Sigmoid colon (tissue), 6 donors: ENCODE measurements at regions not wholly inside any gene's neighbourhood (a gene's known extent, or its start where the extent isn't known, plus 50 kb on each side); places are given as distances from the start of the nearest gene placed in this dataset.
"Not testable (repeated sequence)": the region's sequence is repeated elsewhere in the genome, so short reads cannot be mapped to it uniquely, and the experiment has no call there.

ENCODE experiments used
- DNase-seq: peaks from one replicate; pipeline ENCODE4 v3.0.0-alpha.2; 2019
- H3K27ac ChIP-seq, 4 donors: fragments of 200-600 bp; sonication (generic); one replicate each; pipeline ENCODE4 v1.5.1; 2016 to 2019; ENCODE audit warnings: mild to moderate bottlenecking in 1 of 4
- H3K27me3 ChIP-seq, 3 donors: fragments of 200-600 bp; sonication (generic); one replicate each; pipeline ENCODE4 v1.5.1; 2019; ENCODE audit warnings: mild to moderate bottlenecking in 1 of 3
- H3K36me3 ChIP-seq, 4 donors: fragments of 200-600 bp; sonication (generic); one replicate each; pipeline ENCODE4 v1.5.1; 2016 to 2019
- H3K4me1 ChIP-seq, 4 donors: fragments of 200-600 bp; sonication (generic); one replicate each; pipeline ENCODE4 v1.5.1; 2017 to 2019
- H3K4me3 ChIP-seq, 4 donors: fragments of 200-600 bp; sonication (generic); one replicate each; pipeline ENCODE4 v1.5.1; 2017 to 2019; ENCODE audit warnings: mild to moderate bottlenecking in 2 of 4, moderate library complexity in 1 of 4
- H3K9me3 ChIP-seq, 4 donors: fragments of 200-600 bp in 3 of 4; sonication (generic) in 3 of 4; one replicate each; pipeline versions ENCODE4 v1.5.1 to v1.6.1; 2013 to 2019
- CTCF ChIP-seq, 4 experiments: fragments of 450-650 bp in 3 of 4; fragments of 200-600 bp in 1 of 4; IDR thresholded peaks; one replicate each; pipeline ENCODE4 v1.5.1; 2016 to 2019; ENCODE audit warnings: antibody characterized with exemption in 4 of 4, mild to moderate bottlenecking in 3 of 4, moderate library complexity in 2 of 4
- EP300 ChIP-seq, 4 donors: sonication (generic); formaldehyde crosslinking; IDR thresholded peaks; one replicate each; pipeline ENCODE4 v1.6.1; 2017; ENCODE audit warnings: antibody characterized with exemption in 4 of 4
- POLR2A ChIP-seq, 2 donors: fragments of 450-650 bp; IDR thresholded peaks; one replicate each; pipeline ENCODE4 v1.6.1; 2016; ENCODE audit warnings: antibody characterized with exemption in 2 of 2, mild to moderate bottlenecking in 2 of 2, moderate library complexity in 2 of 2
- POLR2AphosphoS5 ChIP-seq, 4 donors: sonication (generic); formaldehyde crosslinking; IDR thresholded peaks; one replicate each; pipeline ENCODE4 v1.6.1; 2017; ENCODE audit warnings: antibody characterized with exemption in 4 of 4
- WGBS, 2 donors: extraction: QIAGEN DNeasy Blood & Tissue Kit; methylation state at CpG; one replicate each; pipeline ENCODE4 v1.1.7; 2013; 5-methylcytosine and 5-hydroxymethylcytosine counted together
- intact Hi-C: fragments of 100-400 bp; cut with DNase I; formaldehyde crosslinking; loops from one replicate; pipeline ENCODE4 v1.15.1; 2023
- donor health status: healthy with polysubstance abuse.
- donor health status: healthy.

- intact Hi-C loops, result no loop called here
- no peaks in the 10 kb centered on the region for H3K9me3 ChIP-seq
- 89 to 93% methylated on average over 7 of the region's 7 CpGs for WGBS, 2 donors
- TF ChIP-seq POLR2A (IDR thresholded peaks at IDR 0.05) (no peak), CTCF (IDR thresholded peaks at IDR 0.05) (no peak), POLR2AphosphoS5 (IDR thresholded peaks at IDR 0.05) (no peak), EP300 (IDR thresholded peaks at IDR 0.05) (no peak)
- H3K27me3 ChIP-seq, result no peaks in the 10 kb centered on the region
- H3K4me1 ChIP-seq, result peaks cover 0 to 12% (median 10%) of the 10 kb centered on the region in 4 donors
- no peak overlapping the region for H3K27ac ChIP-seq
- no peak for DNase-seq
- H3K36me3 ChIP-seq, result no peaks in the 10 kb centered on the region
- H3K4me3 ChIP-seq, result no peak overlapping the region
These were observed 89.8 kb upstream of the CCDC71L start for GRCh38 chr7:106750773-106751172.

DNA sequence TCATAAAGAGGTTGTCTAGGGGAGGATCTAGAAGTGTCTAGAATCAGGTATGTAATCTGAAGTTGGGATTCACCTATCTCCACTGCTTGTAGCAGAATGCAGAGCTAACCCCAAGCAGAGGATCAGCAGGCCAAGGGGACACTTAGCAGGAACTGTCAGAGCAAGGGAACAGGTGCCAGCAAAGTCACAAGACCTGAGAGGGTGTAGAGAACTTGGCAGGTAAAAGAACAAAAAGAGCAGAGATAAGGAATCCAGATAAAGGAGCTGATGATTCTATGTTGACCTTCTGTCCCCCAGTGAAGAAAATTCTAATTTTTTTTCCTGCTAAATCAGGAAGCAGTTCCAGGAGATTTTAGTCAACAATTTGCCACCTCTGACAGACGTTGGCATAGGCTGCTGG is 91.4 kb upstream of the CCDC71L start:
- Histone ChIP-seq H3K27ac (no peak overlapping the region), H3K4me1 (peaks cover 0 to 6% (median 5%) of the 10 kb centered on the region in 4 donors), H3K4me3 (no peak overlapping the region), H3K9me3 (no peaks in the 10 kb centered on the region), H3K27me3 (no peaks in the 10 kb centered on the region), H3K36me3 (no peaks in the 10 kb centered on the region)
- TF ChIP-seq EP300 (IDR thresholded peaks at IDR 0.05), result no peak
- DNase-seq, result no peak
- intact Hi-C loops, result no loop called here
- 10 to 32% methylated on average over 1 of the region's 1 CpG for WGBS, 2 donors

DNA sequence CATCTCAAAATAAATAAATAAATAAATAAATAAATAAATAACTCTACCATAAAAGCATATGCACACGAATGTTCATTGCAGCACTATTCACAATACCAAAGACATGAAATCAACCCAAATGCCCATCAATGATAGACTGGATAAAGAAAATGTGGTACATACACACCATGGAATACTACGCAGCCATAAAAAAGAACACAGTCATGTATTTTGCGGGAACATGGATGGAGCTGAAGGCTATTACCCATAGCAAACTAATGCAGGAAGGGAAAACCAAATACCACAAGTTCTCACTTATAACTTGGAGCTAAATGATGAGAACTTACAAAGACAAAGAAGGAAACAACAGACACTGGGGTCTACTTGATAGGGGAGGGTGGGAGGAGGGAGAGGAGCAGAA is 94.1 kb upstream of the CCDC71L start:
- H3K36me3 ChIP-seq, H3K27ac ChIP-seq, H3K9me3 ChIP-seq, DNase-seq, H3K4me3 ChIP-seq, H3K4me1 ChIP-seq, H3K27me3 ChIP-seq, intact Hi-C loops: not testable (repeated sequence)
- WGBS, 2 donors, result 97 to 99% methylated on average over 3 of the region's 3 CpGs

GRCh38 chr7:106755641-106756040 is 94.7 kb upstream of the CCDC71L start:
- intact Hi-C loops, result no loop called here
- TF ChIP-seq POLR2A (IDR thresholded peaks at IDR 0.05), result no peak
- no peak for TF ChIP-seq EP300 (IDR thresholded peaks at IDR 0.05)
- no peak for TF ChIP-seq POLR2AphosphoS5 (IDR thresholded peaks at IDR 0.05)
- TF ChIP-seq CTCF (IDR thresholded peaks at IDR 0.05), result no peak
- no peaks in the 10 kb centered on the region for H3K36me3 ChIP-seq
- no peaks in the 10 kb centered on the region for H3K27me3 ChIP-seq
- no peaks in the 10 kb centered on the region for H3K9me3 ChIP-seq
- DNase-seq, result no peak
- no peak overlapping the region for H3K4me3 ChIP-seq
- no peak overlapping the region for H3K27ac ChIP-seq
- no peaks in the 10 kb centered on the region for H3K4me1 ChIP-seq
- 93 to 97% methylated on average over 1 of the region's 1 CpG for WGBS, 2 donors

GRCh38 chr7:106756071-106756470 is 95.1 kb upstream of the CCDC71L start:
- H3K27ac ChIP-seq, result no peak overlapping the region
- no peak overlapping the region for H3K4me3 ChIP-seq
- no peaks in the 10 kb centered on the region for H3K9me3 ChIP-seq
- H3K36me3 ChIP-seq, result no peaks in the 10 kb centered on the region
- no peaks in the 10 kb centered on the region for H3K4me1 ChIP-seq
- H3K27me3 ChIP-seq, result no peaks in the 10 kb centered on the region
- TF ChIP-seq EP300 (IDR thresholded peaks at IDR 0.05) (no peak), POLR2A (IDR thresholded peaks at IDR 0.05) (no peak), POLR2AphosphoS5 (IDR thresholded peaks at IDR 0.05) (no peak), CTCF (IDR thresholded peaks at IDR 0.05) (no peak)
- intact Hi-C loops, result no loop called here
- DNase-seq, result no peak

- intact Hi-C loops, result no loop called here
- no peak for TF ChIP-seq CTCF (IDR thresholded peaks at IDR 0.05)
- no peak for TF ChIP-seq POLR2AphosphoS5 (IDR thresholded peaks at IDR 0.05)
- no peak for TF ChIP-seq EP300 (IDR thresholded peaks at IDR 0.05)
- no peak for TF ChIP-seq POLR2A (IDR thresholded peaks at IDR 0.05)
- Histone ChIP-seq H3K4me3 (no peak overlapping the region), H3K27me3 (no peaks in the 10 kb centered on the region), H3K27ac (no peak overlapping the region), H3K4me1 (no peaks in the 10 kb centered on the region), H3K9me3 (no peaks in the 10 kb centered on the region), H3K36me3 (no peaks in the 10 kb centered on the region)
- 89 to 93% methylated on average over 11 of the region's 11 CpGs for WGBS, 2 donors
- DNase-seq, result no peak
These were observed 95.9 kb upstream of the CCDC71L start for GRCh38 chr7:106756884-106757283.
